ENCODE measurements at regions not wholly inside any gene's neighbourhood (a gene's known extent, or its start where the extent isn't known, plus 50 kb on each side); places are given as distances from the start of the nearest gene placed in this dataset.
"Not testable (repeated sequence)": the region's sequence is repeated elsewhere in the genome, so short reads cannot be mapped to it uniquely, and the experiment has no call there.

DNA sequence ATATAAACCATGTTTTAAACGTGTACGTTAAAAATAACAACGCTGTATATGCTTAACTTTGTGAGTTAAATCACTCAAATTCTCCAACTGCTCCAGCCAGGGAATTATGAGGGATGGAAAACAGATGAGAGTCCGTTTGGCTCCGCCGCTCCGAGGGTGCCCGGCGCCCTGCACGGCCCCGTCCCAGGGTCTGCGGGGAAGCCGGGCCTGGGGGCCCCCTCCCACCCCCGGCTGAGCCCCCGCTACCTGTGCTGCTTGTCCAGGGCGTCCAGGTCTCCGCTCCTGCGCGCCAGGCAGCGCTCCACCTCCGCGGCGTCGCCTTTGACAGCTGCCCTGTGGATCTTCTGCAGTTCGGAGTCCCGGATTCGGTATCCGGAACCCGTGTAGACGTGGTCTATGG, 415.5 kb downstream of the FOXD4L4 start:
- not testable (repeated sequence) for H3K9me3 Mint-ChIP-seq; H3K27ac Mint-ChIP-seq; DNase-seq (ENCODE audit: low spot score); H3K4me1 Mint-ChIP-seq (ENCODE audit: low read depth); H3K36me3 Mint-ChIP-seq (ENCODE audit: low read depth); H3K4me3 Mint-ChIP-seq; H3K27me3 Mint-ChIP-seq (ENCODE audit: low read depth)

DNA sequence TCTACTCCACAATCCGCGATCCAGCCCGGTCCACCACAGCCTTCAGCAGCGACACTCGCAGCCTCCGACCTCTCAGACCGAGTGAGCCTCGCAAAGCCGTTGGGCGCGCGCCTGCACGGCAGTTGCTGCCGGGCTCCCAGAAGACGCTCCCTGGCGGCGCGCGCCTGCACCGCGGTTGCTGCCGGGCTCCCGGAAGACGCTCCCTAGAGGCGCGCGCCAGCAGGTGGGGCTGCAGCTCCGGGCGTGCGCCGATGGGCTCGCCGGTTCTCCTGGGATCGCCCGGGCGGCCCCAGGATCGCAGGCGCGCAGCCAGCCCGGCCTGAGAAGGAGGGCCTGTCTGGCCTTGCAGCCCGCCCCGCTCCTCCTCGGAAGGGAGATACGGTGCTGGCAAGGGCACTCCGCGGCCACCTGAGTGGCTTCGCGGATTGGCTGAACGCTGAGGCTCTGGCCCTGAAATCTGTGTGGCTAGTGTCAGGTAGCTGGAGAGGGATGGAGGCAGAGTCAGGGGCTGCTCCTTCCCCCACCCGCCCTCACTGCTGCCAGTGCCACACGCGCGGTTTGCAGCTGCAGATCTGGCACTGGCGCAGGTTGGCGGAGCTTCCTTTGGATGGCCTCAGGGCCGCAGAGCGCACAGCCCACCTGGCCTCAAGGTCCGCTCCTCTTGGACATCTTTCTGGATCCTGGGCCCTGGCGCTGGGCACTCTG, 416.2 kb downstream of the FOXD4L4 start:
- not testable (repeated sequence) for H3K9me3 Mint-ChIP-seq; H3K36me3 Mint-ChIP-seq (ENCODE audit: low read depth); H3K27me3 Mint-ChIP-seq (ENCODE audit: low read depth); H3K27ac Mint-ChIP-seq; H3K4me1 Mint-ChIP-seq (ENCODE audit: low read depth); H3K4me3 Mint-ChIP-seq
- peak; percentile 63 for DNase-seq (ENCODE audit: low spot score)

DNA sequence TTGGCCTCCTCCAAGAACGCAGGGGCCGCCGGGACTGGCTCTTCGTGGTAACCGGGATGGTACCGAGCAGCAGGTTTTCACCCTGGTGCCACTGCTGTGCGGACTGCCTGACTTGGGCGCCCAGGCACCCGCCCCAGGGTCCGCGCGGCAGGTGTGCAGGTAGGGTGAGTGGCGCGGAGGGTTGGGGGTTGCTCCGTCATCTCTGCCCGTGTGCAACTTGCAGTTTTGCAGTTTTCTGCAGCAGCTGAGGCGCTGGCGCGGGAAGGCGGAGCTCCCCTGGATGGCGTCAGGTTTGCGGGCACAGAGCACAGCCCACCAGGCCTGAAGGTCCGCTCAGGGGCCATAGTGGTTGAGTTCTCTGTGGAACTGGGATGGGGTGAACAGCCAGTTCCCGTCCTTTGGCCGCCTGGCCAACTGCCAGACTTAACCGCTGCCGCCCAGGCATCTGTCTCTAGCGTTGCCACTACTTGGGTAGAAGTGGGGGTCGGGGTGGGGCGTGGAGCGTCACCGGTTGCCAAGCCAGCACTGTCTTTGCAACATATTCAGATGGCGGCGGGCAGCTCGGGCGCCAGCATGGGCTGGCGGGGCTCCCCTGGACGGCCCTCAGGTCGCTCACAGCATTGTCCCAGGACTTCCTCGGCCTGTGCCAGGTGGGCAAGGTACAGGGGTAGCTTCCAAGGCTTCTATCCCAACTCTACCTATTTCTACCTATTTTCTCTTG, 417.2 kb downstream of the FOXD4L4 start:
- not testable (repeated sequence) for H3K27me3 Mint-ChIP-seq (ENCODE audit: low read depth); H3K9me3 Mint-ChIP-seq; H3K4me3 Mint-ChIP-seq; H3K36me3 Mint-ChIP-seq (ENCODE audit: low read depth); H3K4me1 Mint-ChIP-seq (ENCODE audit: low read depth); DNase-seq (ENCODE audit: low spot score); H3K27ac Mint-ChIP-seq

DNA sequence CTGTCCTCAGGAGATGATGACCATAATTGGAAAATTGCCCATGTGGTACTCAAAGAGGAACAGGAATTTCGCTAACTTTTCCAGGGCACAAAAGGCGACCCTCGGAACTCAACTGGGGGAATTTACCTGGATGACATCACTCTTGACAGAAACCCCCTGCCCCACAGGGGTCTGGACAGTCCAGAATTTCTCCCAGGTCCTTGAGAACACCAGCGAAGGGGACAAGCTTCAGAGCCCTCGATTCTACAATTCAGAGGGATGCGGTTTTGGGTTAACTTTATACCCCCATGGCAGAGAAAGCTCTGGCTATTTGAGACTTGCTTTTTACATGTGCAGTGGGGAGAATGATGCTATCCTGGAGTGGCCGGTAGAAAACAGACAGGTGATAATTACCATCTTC, 445.4 kb downstream of the FOXD4L4 start:
- not testable (repeated sequence) for H3K27ac Mint-ChIP-seq; H3K36me3 Mint-ChIP-seq (ENCODE audit: low read depth); H3K4me1 Mint-ChIP-seq (ENCODE audit: low read depth); H3K9me3 Mint-ChIP-seq; H3K4me3 Mint-ChIP-seq; H3K27me3 Mint-ChIP-seq (ENCODE audit: low read depth); DNase-seq (ENCODE audit: low spot score)

DNA sequence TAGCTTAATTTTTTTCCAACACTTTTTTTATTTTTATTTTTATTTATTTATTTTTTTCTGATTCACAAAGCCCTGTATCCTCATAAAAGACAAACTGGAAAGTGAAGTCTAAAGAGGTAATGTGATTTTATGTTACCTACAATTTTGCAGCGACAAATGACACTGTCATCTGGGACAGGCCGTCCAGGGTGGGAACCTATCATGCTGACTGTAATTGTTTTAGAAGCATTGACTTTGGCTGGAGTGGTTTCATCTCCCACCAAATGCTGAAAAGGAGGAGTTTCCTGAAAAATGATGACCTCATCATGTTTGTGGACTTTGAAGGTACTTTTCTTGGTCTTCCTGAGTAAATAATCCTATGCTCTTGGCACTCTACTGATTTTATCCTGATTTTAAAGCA, 446.7 kb downstream of the FOXD4L4 start:
- H3K27me3 Mint-ChIP-seq (ENCODE audit: low read depth), result not testable (repeated sequence)

DNA sequence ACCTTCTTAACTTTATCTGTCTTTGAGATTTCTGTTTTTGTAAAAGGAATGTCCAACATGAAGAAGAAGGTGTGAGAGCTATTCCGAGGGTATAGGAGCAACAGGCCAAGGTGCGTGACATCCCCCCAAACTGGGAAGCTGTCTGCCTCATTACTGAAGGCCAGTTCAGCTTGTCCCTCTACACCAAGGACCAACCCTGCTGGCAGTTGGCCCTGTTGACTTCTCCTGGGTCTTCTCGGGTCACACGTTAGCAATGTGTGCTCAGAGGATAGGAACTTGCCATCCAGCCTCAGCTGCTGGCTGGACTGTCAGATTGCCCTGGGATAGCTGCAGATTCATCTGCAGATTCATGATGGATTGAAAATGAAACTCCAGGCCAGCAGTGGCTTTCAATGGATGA, 460.3 kb downstream of the FOXD4L4 start:
- H3K9me3 Mint-ChIP-seq; H3K4me3 Mint-ChIP-seq; H3K27ac Mint-ChIP-seq; H3K27me3 Mint-ChIP-seq (ENCODE audit: low read depth); H3K36me3 Mint-ChIP-seq (ENCODE audit: low read depth); H3K4me1 Mint-ChIP-seq (ENCODE audit: low read depth); DNase-seq (ENCODE audit: low spot score): not testable (repeated sequence)

More for the DNA sequence above, 446.7 kb downstream of the FOXD4L4 start:
- DNase-seq (ENCODE audit: low spot score); H3K36me3 Mint-ChIP-seq (ENCODE audit: low read depth); H3K9me3 Mint-ChIP-seq; H3K27ac Mint-ChIP-seq; H3K4me3 Mint-ChIP-seq; H3K4me1 Mint-ChIP-seq (ENCODE audit: low read depth): not testable (repeated sequence)

DNA sequence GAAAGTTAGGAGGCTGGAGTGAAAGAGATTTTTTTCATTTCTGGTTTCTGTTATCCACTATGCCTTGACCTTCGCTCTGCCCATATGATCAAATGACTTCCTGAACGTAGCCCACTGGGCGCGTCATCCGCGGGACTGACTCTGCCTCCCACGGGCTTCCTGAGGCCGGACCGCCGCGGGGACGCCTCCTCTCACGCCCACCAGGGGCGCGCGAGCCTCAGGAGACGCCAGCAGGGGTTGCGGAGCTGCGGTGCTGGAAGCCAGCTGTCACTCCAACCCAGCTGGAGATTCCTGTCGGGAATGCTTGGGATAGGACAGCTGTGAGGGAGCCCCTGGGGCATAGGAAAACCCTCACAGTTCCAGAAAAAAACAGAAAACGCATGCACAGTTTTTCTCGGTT, 461.5 kb downstream of the FOXD4L4 start:
- H3K27me3 Mint-ChIP-seq (ENCODE audit: low read depth); H3K27ac Mint-ChIP-seq; H3K4me3 Mint-ChIP-seq; H3K36me3 Mint-ChIP-seq (ENCODE audit: low read depth); H3K9me3 Mint-ChIP-seq; H3K4me1 Mint-ChIP-seq (ENCODE audit: low read depth); DNase-seq (ENCODE audit: low spot score): not testable (repeated sequence)

DNA sequence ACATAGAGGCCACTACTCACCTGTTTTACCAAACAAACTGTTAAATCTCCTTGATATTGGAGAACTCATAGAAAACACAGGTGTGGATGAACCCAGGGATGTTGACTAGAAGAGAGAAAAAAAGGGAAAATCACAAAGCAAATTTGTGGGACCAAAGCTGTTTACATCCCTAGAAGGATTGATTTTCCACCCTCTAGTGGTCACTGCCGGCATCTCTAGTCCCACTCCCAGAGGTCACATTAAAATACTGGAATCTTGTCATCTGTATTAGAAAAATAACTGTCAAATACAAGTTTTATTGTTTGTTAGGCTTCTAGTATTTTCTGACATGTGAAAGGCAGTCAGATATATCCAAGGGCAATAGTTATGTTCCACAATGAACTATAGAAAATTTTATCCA, 469.7 kb downstream of the FOXD4L4 start:
- H3K27ac Mint-ChIP-seq; H3K4me1 Mint-ChIP-seq (ENCODE audit: low read depth); H3K9me3 Mint-ChIP-seq; H3K4me3 Mint-ChIP-seq; H3K36me3 Mint-ChIP-seq (ENCODE audit: low read depth); H3K27me3 Mint-ChIP-seq (ENCODE audit: low read depth); DNase-seq (ENCODE audit: low spot score): not testable (repeated sequence)

DNA sequence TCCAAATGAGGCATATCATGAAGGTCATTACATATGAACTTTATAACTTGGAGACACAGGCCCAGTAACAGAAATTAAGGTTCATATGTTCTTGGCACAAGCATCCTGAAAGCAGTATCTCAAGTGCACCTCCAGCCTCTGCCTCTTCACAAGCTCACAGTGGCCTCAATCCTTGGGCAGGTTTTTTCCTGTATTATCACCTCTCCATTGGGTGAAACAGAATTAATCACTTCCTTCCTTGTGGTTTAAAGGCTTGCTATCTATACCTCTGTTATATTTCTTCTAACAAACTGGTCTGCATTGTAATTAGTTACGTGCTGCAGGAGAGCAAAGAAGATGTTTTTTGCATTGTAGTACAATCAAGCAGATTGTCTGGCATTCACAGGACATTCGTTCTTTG, 471.0 kb downstream of the FOXD4L4 start:
- not testable (repeated sequence) for DNase-seq (ENCODE audit: low spot score); H3K27ac Mint-ChIP-seq; H3K9me3 Mint-ChIP-seq; H3K36me3 Mint-ChIP-seq (ENCODE audit: low read depth); H3K4me1 Mint-ChIP-seq (ENCODE audit: low read depth); H3K4me3 Mint-ChIP-seq; H3K27me3 Mint-ChIP-seq (ENCODE audit: low read depth)

DNA sequence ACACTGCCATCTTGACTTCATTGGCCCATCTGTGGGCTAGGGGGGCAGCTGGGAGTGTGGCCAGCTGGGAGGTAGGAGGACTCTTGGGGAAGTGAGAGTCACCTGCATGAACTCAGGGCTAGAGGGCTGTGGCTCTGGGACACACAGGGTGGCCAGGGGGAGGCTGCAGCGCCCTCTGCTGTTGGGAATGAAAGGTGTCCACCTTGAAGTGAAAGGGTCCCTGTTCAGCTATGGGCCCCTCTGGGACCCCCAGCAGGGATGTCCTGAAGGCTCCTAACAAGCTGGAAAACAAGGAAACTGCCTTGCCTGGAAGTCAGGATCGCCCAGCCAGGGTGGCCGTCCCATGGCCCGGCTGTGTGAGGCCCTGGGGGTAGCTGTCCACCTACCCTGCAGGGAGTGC, 507.8 kb downstream of the FOXD4L4 start:
- H3K9me3 Mint-ChIP-seq; H3K4me3 Mint-ChIP-seq; H3K4me1 Mint-ChIP-seq (ENCODE audit: low read depth); H3K27me3 Mint-ChIP-seq (ENCODE audit: low read depth); DNase-seq (ENCODE audit: low spot score); H3K27ac Mint-ChIP-seq; H3K36me3 Mint-ChIP-seq (ENCODE audit: low read depth): not testable (repeated sequence)

DNA sequence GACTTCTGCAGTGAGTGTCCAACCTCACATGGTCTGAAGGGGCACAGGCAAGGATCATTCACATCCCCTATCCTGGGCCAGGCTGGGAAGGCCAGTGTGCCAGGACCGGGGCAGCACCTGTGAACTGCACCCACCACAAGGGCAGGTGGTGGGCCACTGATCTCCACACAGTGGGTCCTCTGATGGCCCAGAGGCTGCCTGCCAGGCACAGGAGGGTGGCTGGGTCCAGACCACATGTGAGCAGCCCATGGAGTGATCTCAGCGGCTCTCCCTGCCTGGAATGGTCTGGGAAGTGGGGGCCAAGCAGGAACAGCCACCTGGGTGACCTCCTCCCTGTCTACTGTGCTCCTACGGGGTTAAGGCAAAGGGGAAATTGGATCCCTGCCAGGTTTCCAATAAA, 508.5 kb downstream of the FOXD4L4 start:
- not testable (repeated sequence) for H3K27me3 Mint-ChIP-seq (ENCODE audit: low read depth); H3K36me3 Mint-ChIP-seq (ENCODE audit: low read depth); H3K4me1 Mint-ChIP-seq (ENCODE audit: low read depth); H3K4me3 Mint-ChIP-seq; H3K9me3 Mint-ChIP-seq; DNase-seq (ENCODE audit: low spot score); H3K27ac Mint-ChIP-seq

DNA sequence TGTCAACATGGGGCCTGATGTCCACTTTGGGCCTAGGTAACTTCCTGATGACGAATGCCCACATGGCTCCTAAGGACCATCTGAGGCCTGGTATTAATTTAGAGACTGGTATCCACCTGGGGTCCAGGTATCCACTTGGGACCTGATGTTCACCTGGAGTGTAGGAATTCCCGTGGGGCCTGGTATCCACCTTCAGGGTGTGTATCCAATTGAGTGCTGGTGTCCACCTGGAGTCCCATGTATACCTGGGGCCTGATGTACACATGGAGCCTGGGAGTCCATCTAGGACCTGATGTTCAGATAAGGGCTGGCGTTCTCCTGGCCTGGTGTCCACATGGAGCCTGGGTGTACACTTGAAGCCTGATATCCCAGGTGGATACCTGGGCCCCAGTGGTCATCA, 520.6 kb downstream of the FOXD4L4 start:
- H3K36me3 Mint-ChIP-seq (ENCODE audit: low read depth); DNase-seq (ENCODE audit: low spot score); H3K4me1 Mint-ChIP-seq (ENCODE audit: low read depth); H3K4me3 Mint-ChIP-seq; H3K27me3 Mint-ChIP-seq (ENCODE audit: low read depth); H3K27ac Mint-ChIP-seq; H3K9me3 Mint-ChIP-seq: not testable (repeated sequence)

DNA sequence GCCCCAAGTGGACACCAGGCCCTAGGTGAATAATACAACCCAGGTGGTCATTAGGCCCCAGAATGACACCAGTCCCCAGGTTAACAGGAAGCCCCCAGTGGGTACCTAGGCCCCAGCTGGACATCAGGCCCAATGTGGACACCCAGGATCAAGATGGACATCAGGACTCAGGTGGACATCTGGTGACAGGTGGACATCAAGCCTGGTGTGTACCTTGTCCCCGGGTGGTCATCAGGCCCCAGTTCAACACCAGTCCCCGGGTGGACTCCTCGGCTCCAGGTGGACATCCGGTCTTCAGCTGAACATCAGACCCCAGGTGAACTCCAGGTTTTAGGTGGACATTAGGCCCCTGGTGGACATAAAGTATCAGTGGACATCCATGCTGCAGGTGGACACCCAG, 524.6 kb downstream of the FOXD4L4 start:
- not testable (repeated sequence) for H3K27me3 Mint-ChIP-seq (ENCODE audit: low read depth); H3K9me3 Mint-ChIP-seq; DNase-seq (ENCODE audit: low spot score); H3K4me1 Mint-ChIP-seq (ENCODE audit: low read depth); H3K36me3 Mint-ChIP-seq (ENCODE audit: low read depth); H3K27ac Mint-ChIP-seq; H3K4me3 Mint-ChIP-seq

DNA sequence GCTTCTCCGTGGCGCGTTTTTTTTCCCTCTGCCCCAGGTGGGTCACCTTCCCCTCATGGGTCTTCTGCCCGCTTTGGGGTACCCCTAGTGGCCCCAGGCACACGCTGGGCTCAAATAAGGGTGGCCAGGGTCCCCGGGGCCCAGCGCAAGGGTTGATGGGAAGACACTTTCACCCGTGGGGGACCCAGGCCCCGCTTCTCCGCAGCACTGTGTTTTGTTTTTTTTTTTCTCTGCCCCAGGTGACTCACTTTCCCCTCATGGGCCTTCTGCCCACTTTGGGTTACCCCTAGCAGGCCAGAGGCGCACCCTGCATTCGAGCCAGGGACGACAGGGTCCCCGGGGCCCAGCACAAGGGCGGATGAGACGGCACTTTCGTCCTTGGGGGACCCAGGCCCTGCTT, 526.7 kb downstream of the FOXD4L4 start:
- H3K27ac Mint-ChIP-seq; H3K4me3 Mint-ChIP-seq; H3K4me1 Mint-ChIP-seq (ENCODE audit: low read depth); DNase-seq (ENCODE audit: low spot score); H3K9me3 Mint-ChIP-seq; H3K36me3 Mint-ChIP-seq (ENCODE audit: low read depth); H3K27me3 Mint-ChIP-seq (ENCODE audit: low read depth): not testable (repeated sequence)

DNA sequence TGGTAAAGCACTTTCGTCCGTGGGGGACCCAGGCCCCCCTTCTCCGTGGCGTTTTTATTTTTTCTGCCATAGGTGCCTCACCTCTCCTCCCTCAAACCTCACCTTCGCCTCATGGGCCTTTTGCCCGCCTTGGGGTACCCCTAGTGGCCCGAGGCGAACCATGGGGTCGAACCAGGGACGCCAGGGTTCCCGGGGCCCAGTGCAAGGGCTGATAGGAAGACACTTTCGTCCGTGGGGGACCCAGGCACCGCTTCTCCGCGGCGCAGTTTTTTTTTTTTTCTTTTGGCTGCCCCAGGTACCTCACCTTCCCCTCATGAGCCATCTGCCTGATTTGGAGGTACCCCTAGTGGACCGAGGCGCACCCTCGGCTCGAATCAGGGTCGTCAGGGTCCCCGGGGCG, 527.8 kb downstream of the FOXD4L4 start:
- H3K4me3 Mint-ChIP-seq; H3K4me1 Mint-ChIP-seq (ENCODE audit: low read depth); H3K27me3 Mint-ChIP-seq (ENCODE audit: low read depth); H3K36me3 Mint-ChIP-seq (ENCODE audit: low read depth); H3K9me3 Mint-ChIP-seq; H3K27ac Mint-ChIP-seq; DNase-seq (ENCODE audit: low spot score): not testable (repeated sequence)

All from T-helper 2 cell treated with Interferon-gamma antibody and Interleukin-4, amounts not matched to agents 5 μg/mL and 100 μg/mL, for 36 hours (primary cell).